ENCODE measurements at regions not wholly inside any gene's neighbourhood (a gene's known extent, or its start where the extent isn't known, plus 50 kb on each side); places are given as distances from the start of the nearest gene placed in this dataset.

DNA sequence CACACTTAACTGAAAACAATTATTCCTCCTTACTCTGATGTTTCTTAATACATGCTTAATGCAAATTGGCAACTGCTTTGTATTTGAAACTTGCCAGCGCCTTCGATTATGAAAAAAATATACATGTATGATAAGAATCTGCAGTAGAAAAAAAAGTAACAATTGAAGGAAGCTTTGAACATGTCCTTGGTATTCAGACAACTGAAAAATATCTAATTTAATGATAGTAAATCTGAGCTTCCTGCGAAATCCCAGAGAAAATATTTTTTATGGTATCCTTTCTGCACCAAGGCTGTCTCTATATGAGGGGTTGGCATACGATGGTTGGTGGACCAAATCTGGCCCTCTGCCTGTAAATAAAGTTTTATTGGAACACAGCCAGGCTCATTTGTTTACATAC is 186.2 kb downstream of the HDGFL1 start:
- TF ChIP-seq, protein P1, sequence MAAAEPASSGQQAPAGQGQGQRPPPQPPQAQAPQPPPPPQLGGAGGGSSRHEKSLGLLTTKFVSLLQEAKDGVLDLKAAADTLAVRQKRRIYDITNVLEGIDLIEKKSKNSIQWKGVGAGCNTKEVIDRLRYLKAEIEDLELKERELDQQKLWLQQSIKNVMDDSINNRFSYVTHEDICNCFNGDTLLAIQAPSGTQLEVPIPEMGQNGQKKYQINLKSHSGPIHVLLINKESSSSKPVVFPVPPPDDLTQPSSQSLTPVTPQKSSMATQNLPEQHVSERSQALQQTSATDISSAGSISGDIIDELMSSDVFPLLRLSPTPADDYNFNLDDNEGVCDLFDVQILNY (CRISPR knock-in tag; IDR thresholded peaks at IDR 0.05): no peak
- TF ChIP-seq, protein P2, sequence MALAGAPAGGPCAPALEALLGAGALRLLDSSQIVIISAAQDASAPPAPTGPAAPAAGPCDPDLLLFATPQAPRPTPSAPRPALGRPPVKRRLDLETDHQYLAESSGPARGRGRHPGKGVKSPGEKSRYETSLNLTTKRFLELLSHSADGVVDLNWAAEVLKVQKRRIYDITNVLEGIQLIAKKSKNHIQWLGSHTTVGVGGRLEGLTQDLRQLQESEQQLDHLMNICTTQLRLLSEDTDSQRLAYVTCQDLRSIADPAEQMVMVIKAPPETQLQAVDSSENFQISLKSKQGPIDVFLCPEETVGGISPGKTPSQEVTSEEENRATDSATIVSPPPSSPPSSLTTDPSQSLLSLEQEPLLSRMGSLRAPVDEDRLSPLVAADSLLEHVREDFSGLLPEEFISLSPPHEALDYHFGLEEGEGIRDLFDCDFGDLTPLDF (CRISPR knock-in tag; IDR thresholded peaks at IDR 0.05): no peak
- TF ChIP-seq, protein P3, sequence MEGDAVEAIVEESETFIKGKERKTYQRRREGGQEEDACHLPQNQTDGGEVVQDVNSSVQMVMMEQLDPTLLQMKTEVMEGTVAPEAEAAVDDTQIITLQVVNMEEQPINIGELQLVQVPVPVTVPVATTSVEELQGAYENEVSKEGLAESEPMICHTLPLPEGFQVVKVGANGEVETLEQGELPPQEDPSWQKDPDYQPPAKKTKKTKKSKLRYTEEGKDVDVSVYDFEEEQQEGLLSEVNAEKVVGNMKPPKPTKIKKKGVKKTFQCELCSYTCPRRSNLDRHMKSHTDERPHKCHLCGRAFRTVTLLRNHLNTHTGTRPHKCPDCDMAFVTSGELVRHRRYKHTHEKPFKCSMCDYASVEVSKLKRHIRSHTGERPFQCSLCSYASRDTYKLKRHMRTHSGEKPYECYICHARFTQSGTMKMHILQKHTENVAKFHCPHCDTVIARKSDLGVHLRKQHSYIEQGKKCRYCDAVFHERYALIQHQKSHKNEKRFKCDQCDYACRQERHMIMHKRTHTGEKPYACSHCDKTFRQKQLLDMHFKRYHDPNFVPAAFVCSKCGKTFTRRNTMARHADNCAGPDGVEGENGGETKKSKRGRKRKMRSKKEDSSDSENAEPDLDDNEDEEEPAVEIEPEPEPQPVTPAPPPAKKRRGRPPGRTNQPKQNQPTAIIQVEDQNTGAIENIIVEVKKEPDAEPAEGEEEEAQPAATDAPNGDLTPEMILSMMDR (IDR thresholded peaks at IDR 0.05): no peak
- no peak for TF ChIP-seq FOXP1 (CRISPR knock-in tag; IDR thresholded peaks at IDR 0.05; ENCODE audit: borderline replicate concordance)
- TF ChIP-seq CREM (CRISPR knock-in tag; IDR thresholded peaks at IDR 0.05): no peak
